Lower leg skin (tissue), 3 donors: ENCODE measurements at regions not wholly inside any gene's neighbourhood (a gene's known extent, or its start where the extent isn't known, plus 50 kb on each side); places are given as distances from the start of the nearest gene placed in this dataset.

Source experiments
- POLR2A ChIP-seq, 2 donors: fragments of 450-650 bp; IDR thresholded peaks; one replicate each; pipeline ENCODE4 v1.6.1; 2016 to 2017; ENCODE audit warnings: antibody characterized with exemption in 2 of 2, mild to moderate bottlenecking in 1 of 2, moderate library complexity in 1 of 2
- TF ChIP-seq, protein P1 (sequence below), 3 donors: fragments of 450-650 bp; IDR thresholded peaks; one replicate each; pipeline ENCODE4 v1.5.1; 2016; ENCODE audit warnings: antibody characterized with exemption in 3 of 3, mild to moderate bottlenecking in 3 of 3, moderate library complexity in 2 of 3

DNA sequence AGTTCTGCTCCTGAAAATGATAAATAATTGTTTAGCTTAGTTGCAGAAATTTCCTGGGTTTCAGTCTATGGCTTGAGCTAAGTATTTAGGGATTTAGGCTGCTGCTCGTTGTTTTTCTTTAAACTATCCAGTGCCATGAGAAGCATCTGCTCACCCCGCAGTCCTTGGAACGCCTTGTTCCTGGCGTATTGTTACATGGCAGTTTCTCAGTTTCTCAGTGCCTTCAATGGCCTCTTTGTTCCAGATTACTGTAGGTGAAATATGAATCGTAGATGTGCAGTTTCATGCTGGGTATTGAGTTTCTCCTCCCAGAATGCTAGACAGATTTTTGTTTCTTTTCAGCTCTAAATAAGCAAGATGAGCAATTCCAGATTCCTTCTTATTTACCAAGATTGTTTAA is 269.5 kb upstream of the GBE1 start:
- TF ChIP-seq, protein P1, sequence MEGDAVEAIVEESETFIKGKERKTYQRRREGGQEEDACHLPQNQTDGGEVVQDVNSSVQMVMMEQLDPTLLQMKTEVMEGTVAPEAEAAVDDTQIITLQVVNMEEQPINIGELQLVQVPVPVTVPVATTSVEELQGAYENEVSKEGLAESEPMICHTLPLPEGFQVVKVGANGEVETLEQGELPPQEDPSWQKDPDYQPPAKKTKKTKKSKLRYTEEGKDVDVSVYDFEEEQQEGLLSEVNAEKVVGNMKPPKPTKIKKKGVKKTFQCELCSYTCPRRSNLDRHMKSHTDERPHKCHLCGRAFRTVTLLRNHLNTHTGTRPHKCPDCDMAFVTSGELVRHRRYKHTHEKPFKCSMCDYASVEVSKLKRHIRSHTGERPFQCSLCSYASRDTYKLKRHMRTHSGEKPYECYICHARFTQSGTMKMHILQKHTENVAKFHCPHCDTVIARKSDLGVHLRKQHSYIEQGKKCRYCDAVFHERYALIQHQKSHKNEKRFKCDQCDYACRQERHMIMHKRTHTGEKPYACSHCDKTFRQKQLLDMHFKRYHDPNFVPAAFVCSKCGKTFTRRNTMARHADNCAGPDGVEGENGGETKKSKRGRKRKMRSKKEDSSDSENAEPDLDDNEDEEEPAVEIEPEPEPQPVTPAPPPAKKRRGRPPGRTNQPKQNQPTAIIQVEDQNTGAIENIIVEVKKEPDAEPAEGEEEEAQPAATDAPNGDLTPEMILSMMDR (IDR thresholded peaks at IDR 0.05): no peak
- no peak for TF ChIP-seq POLR2A (IDR thresholded peaks at IDR 0.05)
